Omental fat pad (tissue), 3 donors: ENCODE measurements at regions not wholly inside any gene's neighbourhood (a gene's known extent, or its start where the extent isn't known, plus 50 kb on each side); places are given as distances from the start of the nearest gene placed in this dataset.

Experiments used
- ATAC-seq: fragments of 150-250 bp; one replicate; pipeline ENCODE4 v1.9.1; 2016; ENCODE audit warnings: mild to moderate bottlenecking, moderate library complexity; ENCODE audit not compliant: low FRiP score
- DNase-seq: peaks from one replicate; pipeline ENCODE4 v3.0.0-alpha.2; 2019; ENCODE audit warnings: low spot score
- TF ChIP-seq, protein P1 (sequence below), 3 donors: fragments of 450-650 bp; IDR thresholded peaks; one replicate each; pipeline ENCODE4 v1.5.1; 2016 to 2017; ENCODE audit warnings: antibody characterized with exemption in 3 of 3, mild to moderate bottlenecking in 3 of 3, moderate library complexity in 2 of 3

DNA sequence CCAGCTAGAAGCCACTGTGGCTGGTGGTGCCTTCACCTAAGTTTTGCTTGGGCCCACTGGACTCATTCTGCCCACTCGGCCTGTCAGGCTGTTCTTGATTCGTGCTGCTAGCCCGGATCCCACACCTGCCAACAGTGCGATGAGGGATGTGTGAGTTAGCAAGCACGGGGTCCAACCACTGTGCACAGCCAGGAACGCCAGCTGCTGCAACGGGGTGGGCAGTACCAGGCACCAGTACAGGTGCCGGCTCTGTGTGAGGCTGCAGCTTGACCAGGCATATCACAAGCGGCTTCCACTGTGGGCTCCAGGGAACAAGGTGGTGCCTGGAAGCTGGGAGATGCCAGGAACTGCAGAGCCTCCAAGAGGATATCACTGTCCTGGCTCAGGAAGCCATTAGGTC lies 481.2 kb downstream of the OTOL1 start:
- ATAC-seq (no peak), DNase-seq (no peak)
- TF ChIP-seq, protein P1, sequence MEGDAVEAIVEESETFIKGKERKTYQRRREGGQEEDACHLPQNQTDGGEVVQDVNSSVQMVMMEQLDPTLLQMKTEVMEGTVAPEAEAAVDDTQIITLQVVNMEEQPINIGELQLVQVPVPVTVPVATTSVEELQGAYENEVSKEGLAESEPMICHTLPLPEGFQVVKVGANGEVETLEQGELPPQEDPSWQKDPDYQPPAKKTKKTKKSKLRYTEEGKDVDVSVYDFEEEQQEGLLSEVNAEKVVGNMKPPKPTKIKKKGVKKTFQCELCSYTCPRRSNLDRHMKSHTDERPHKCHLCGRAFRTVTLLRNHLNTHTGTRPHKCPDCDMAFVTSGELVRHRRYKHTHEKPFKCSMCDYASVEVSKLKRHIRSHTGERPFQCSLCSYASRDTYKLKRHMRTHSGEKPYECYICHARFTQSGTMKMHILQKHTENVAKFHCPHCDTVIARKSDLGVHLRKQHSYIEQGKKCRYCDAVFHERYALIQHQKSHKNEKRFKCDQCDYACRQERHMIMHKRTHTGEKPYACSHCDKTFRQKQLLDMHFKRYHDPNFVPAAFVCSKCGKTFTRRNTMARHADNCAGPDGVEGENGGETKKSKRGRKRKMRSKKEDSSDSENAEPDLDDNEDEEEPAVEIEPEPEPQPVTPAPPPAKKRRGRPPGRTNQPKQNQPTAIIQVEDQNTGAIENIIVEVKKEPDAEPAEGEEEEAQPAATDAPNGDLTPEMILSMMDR (IDR thresholded peaks at IDR 0.05) = no peak

DNA sequence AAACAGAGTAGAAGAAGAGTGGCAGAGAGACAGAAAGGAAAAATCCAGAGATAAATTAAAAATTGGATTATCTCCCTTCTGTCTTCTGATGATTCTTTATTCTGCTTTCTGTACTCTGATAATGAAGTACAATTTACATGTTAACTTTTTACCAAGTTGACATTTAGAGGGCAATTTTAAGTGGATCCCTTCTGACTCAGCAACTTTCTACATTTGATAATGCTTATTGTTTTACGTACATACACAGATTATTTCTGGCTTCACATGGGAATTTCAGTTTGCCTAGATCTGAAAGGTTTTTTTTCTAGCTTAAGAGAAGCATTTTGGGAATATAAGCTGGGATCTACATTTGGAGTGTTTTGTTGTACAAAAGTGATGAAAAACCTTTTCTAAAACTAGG lies 491.3 kb downstream of the OTOL1 start:
- DNase-seq = no peak
- TF ChIP-seq, protein P1 (IDR thresholded peaks at IDR 0.05) = no peak
- ATAC-seq = no peak

DNA sequence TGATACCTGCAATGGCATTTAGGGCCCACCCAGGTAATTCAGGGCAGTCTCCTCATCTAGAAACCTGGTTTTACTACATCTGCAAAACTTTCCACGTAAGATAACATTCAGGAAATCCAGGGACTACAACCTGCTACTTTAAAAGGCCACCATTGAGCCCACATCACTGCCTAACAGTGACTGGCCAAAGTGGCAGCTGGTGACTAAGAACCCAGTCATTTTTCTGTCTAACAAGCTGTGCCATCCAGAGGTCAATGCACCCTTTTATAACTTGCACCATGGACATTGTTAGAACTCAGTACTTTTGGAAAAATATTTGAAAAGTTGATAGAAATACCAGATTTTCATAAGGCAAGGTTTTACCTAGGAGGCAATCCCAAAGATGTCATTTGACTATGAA lies 492.4 kb downstream of the OTOL1 start:
- no peak for DNase-seq
- no peak for ATAC-seq
- TF ChIP-seq, protein P1 (IDR thresholded peaks at IDR 0.05) = no peak

DNA sequence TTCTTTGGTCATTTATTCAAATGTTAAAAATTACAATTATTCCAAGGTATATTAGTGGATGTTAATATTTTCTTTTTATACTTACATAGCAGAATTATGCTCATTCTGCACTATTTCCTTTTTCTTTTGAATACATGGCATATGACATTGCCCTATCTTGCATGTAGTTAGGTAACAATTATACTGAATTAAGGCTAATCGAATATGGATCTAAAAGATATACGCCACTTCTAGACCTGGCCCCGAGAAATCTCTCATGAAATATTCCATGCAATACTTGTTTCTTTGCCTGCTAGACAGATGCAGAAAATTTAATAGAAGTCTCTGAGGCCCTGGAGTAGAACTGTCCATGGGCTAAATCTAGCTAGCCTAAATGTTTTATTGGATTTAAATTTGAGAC lies 493.4 kb downstream of the OTOL1 start:
- DNase-seq (no peak), ATAC-seq (no peak)
- TF ChIP-seq, protein P1 (IDR thresholded peaks at IDR 0.05) = no peak

DNA sequence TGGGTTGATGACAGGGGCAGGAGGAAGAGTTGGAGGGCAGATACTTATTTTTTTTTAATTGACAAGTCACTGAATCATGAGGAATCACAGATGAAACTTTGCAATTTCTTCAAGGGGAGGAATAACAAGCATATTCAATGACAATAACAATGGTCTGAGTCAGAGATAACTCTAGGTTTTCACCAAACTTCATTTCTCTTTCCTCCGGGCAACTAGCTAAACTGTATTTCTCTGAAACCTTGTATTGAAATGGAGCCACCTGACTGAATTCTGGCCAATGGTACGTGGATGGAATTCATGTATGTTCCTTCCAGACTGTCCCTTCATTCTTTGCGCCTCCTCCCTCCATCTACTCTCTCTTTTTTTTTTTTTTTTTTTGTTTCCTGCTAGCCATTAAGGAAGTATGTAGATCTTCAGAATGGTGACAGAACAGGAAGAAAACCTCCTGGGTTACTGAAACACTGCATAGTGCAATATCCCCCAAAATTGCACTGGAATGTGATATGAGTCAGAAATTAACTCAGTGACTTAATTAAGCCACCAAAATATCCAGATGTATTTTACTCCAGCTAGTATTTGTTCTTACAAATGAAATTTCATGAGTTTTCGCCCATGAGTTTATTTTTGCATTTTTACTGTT lies 495.4 kb downstream of the OTOL1 start:
- TF ChIP-seq, protein P1 (IDR thresholded peaks at IDR 0.05) = no peak
- DNase-seq (no peak), ATAC-seq (no peak)

DNA sequence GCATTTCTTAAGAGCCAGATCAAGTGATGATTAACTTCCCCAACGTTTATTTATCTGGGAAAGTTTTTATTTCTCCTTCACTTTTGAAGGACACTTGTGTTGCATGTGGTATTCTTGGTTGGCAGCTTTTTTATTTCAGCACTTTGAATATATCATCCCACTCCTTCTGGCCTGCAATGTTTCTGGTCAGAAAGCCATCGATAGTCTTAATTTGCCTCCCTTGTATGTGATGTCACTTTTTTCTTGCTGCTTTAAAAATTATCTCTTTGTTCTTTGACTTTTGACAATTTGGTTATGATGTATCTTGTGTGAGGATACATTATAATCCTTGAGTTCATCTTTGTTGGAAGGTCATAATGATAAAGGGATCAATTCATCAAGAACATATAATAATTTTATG lies 503.2 kb downstream of the OTOL1 start:
- TF ChIP-seq, protein P1 (IDR thresholded peaks at IDR 0.05) = no peak
- ATAC-seq = no peak
- no peak for DNase-seq

DNA sequence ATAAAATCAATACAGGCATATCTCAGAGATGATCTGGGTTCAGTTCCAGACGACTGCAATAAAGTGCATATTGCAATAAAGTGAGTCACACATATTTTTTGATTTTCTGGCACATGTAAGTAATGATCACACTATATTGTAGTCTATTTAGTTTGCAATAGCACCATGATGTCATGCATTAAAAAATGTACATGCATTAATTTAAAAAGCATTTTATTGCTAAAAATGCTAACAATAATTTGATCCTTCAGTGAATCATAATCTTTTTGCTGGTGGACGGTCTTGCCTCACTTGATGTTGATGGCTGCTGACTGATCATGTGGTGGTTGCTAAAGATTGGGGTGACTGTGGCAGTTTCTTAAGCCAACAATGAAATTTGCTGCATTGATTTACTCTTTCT lies 511.1 kb downstream of the OTOL1 start:
- ATAC-seq = no peak
- DNase-seq = no peak
- TF ChIP-seq, protein P1 (IDR thresholded peaks at IDR 0.05) = no peak
